Gastrocnemius medialis (tissue), 4 donors: ENCODE measurements at regions not wholly inside any gene's neighbourhood (a gene's known extent, or its start where the extent isn't known, plus 50 kb on each side); places are given as distances from the start of the nearest gene placed in this dataset.

Source experiments
- CTCF ChIP-seq, 5 experiments: fragments of 450-650 bp in 3 of 5; fragments of 200-600 bp in 2 of 5; sonication (generic) in 2 of 5; IDR thresholded peaks in 4 of 5; conservative IDR thresholded peaks in 1 of 5; 1 replicate in 4 of 5; 2 replicates in 1 of 5; pipeline ENCODE4 v1.5.1; 2016 to 2019; ENCODE audit warnings: antibody characterized with exemption in 5 of 5, mild to moderate bottlenecking in 3 of 5, moderate library complexity in 3 of 5
- POLR2A ChIP-seq, 2 donors: fragments of 450-650 bp; IDR thresholded peaks; one replicate each; pipeline ENCODE4 v1.6.1; 2017; ENCODE audit warnings: antibody characterized with exemption in 2 of 2, mild to moderate bottlenecking in 2 of 2, moderate library complexity in 2 of 2

- TF ChIP-seq POLR2A (IDR thresholded peaks at IDR 0.05): no peak
- no peak for TF ChIP-seq CTCF (IDR thresholded peaks at IDR 0.05 in 4 of 5, conservative IDR thresholded peaks at IDR 0.05 in 1 of 5)
Measured at GRCh38 chr16:50889746-50890145, 147.9 kb downstream of the CYLD start.
